ENCODE measurements at regions not wholly inside any gene's neighbourhood (a gene's known extent, or its start where the extent isn't known, plus 50 kb on each side); places are given as distances from the start of the nearest gene placed in this dataset.

DNA sequence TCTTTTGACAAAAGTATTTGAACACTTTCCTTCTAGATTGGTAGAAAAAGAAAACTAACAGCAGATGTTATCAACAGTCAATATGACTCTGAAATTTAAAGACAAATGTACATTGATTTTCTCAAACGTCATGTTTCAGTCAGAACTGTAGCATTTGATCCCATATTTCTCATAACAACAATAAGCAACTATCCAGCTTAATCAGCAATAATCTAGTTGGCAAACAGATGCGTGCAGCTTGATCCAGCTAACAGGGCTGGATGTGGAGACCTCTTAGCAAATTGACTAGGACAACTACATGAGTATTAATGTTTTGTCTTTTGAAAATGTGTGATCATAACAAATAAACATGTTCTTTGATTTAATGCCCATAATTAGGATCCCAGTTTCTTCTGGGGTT lies 94.0 kb upstream of the STT3B start:
- TF ChIP-seq EZH2phosphoT487 (IDR thresholded peaks at IDR 0.05; ENCODE audit: insufficient read depth, low read depth), result no peak
- no peak for TF ChIP-seq EZH2 (IDR thresholded peaks at IDR 0.05; ENCODE audit: insufficient read depth, poor library complexity, severe bottlenecking)

Measured in GM23248 (cell line).